ENCODE measurements at regions not wholly inside any gene's neighbourhood (a gene's known extent, or its start where the extent isn't known, plus 50 kb on each side); places are given as distances from the start of the nearest gene placed in this dataset.

DNA sequence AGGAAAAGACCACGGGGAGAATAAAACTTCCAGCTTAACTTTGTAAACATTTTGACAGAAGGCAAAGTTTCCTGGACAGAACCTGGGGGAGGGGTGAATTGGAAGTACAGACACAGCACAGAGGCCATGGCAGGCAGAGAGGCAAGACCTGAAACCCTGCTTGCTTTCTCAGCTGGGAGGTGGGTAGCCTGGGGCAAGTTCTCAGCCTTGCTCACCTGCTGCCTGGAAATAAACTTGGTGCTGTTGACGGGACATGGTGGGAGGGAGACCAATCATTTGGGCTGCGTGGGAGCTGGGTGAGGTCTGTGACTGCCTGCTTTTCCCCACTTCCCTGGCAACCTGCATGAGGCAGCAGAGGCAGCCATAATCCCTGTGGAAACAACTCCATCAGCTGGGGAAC is 221.3 kb downstream of the MOXD1 start:
- TF ChIP-seq CTCF (IDR thresholded peaks at IDR 0.05): no peak
- no peak for TF ChIP-seq POLR2AphosphoS5 (IDR thresholded peaks at IDR 0.05)

All from esophagus muscularis mucosa (tissue), 3 donors.